ENCODE measurements at regions not wholly inside any gene's neighbourhood (a gene's known extent, or its start where the extent isn't known, plus 50 kb on each side); places are given as distances from the start of the nearest gene placed in this dataset.

- in situ Hi-C loops (cut with HindIII; ENCODE audit: low pct_unique_long_range_greater_than_20kb, low sequenced_read_pairs), result no loop called here
- no peak for DNase-seq (ENCODE audit: low read depth, low spot score)
These were observed 655.6 kb upstream of the GALNTL6 start for GRCh38 chr4:171157462-171158082.

- DNase-seq (ENCODE audit: low read depth, low spot score), result no peak
- in situ Hi-C loops (cut with HindIII; ENCODE audit: low pct_unique_long_range_greater_than_20kb, low sequenced_read_pairs), result no loop called here
These were observed 670.6 kb upstream of the GALNTL6 start for GRCh38 chr4:171142639-171143038.

- in situ Hi-C loops (cut with HindIII; ENCODE audit: low pct_unique_long_range_greater_than_20kb, low sequenced_read_pairs), result no loop called here
- no peak for DNase-seq (ENCODE audit: low read depth, low spot score)
These were observed 671.2 kb upstream of the GALNTL6 start for GRCh38 chr4:171142045-171142444.

- peak; percentile 13 for DNase-seq (ENCODE audit: low read depth, low spot score)
- in situ Hi-C loops (cut with HindIII; ENCODE audit: low pct_unique_long_range_greater_than_20kb, low sequenced_read_pairs), result no loop called here
These were observed 682.9 kb upstream of the GALNTL6 start for GRCh38 chr4:171130256-171130801.

GRCh38 chr4:171118091-171118490 lies 695.1 kb upstream of the GALNTL6 start:
- in situ Hi-C loops (cut with HindIII; ENCODE audit: low pct_unique_long_range_greater_than_20kb, low sequenced_read_pairs), result no loop called here
- DNase-seq (ENCODE audit: low read depth, low spot score), result no peak

GRCh38 chr4:171117457-171117856 lies 695.7 kb upstream of the GALNTL6 start:
- no peak for DNase-seq (ENCODE audit: low read depth, low spot score)
- in situ Hi-C loops (cut with HindIII; ENCODE audit: low pct_unique_long_range_greater_than_20kb, low sequenced_read_pairs), result no loop called here

- in situ Hi-C loops (cut with HindIII; ENCODE audit: low pct_unique_long_range_greater_than_20kb, low sequenced_read_pairs), result no loop called here
These were observed 711.4 kb upstream of the GALNTL6 start for GRCh38 chr4:171101845-171102244.

GRCh38 chr4:171087089-171087488 lies 726.1 kb upstream of the GALNTL6 start:
- in situ Hi-C loops (cut with HindIII; ENCODE audit: low pct_unique_long_range_greater_than_20kb, low sequenced_read_pairs), result no loop called here
- DNase-seq (ENCODE audit: low read depth, low spot score), result no peak

More at GRCh38 chr4:171101845-171102244, 711.4 kb upstream of the GALNTL6 start:
- no peak for DNase-seq (ENCODE audit: low read depth, low spot score)

GRCh38 chr4:171067422-171067821 lies 745.8 kb upstream of the GALNTL6 start:
- in situ Hi-C loops (cut with HindIII; ENCODE audit: low pct_unique_long_range_greater_than_20kb, low sequenced_read_pairs), result no loop called here
- DNase-seq (ENCODE audit: low read depth, low spot score), result peak; percentile 11

GRCh38 chr4:171049380-171049779 lies 763.8 kb upstream of the GALNTL6 start:
- in situ Hi-C loops (cut with HindIII; ENCODE audit: low pct_unique_long_range_greater_than_20kb, low sequenced_read_pairs), result no loop called here
- no peak for DNase-seq (ENCODE audit: low read depth, low spot score)

GRCh38 chr4:171042989-171043524 lies 770.1 kb upstream of the GALNTL6 start:
- in situ Hi-C loops (cut with HindIII; ENCODE audit: low pct_unique_long_range_greater_than_20kb, low sequenced_read_pairs), result no loop called here
- no peak for DNase-seq (ENCODE audit: low read depth, low spot score)

- DNase-seq (ENCODE audit: low read depth, low spot score), result no peak
- in situ Hi-C loops (cut with HindIII; ENCODE audit: low pct_unique_long_range_greater_than_20kb, low sequenced_read_pairs), result no loop called here
These were observed 777.3 kb upstream of the GALNTL6 start for GRCh38 chr4:171035909-171036308.

GRCh38 chr4:171031338-171031737 lies 781.9 kb upstream of the GALNTL6 start:
- in situ Hi-C loops (cut with HindIII; ENCODE audit: low pct_unique_long_range_greater_than_20kb, low sequenced_read_pairs), result no loop called here
- DNase-seq (ENCODE audit: low read depth, low spot score), result no peak

GRCh38 chr4:171025776-171026175 lies 787.4 kb upstream of the GALNTL6 start:
- in situ Hi-C loops (cut with HindIII; ENCODE audit: low pct_unique_long_range_greater_than_20kb, low sequenced_read_pairs), result no loop called here
- peak; percentile 86 for DNase-seq (ENCODE audit: low read depth, low spot score)

- DNase-seq (ENCODE audit: low read depth, low spot score), result peak; percentile 74
These were observed 787.9 kb upstream of the GALNTL6 start for GRCh38 chr4:171025343-171025742.

GRCh38 chr4:171024720-171025303 lies 788.4 kb upstream of the GALNTL6 start:
- DNase-seq (ENCODE audit: low read depth, low spot score), result peak; percentile 27
- in situ Hi-C loops (cut with HindIII; ENCODE audit: low pct_unique_long_range_greater_than_20kb, low sequenced_read_pairs), result no loop called here

More at GRCh38 chr4:171025343-171025742, 787.9 kb upstream of the GALNTL6 start:
- in situ Hi-C loops (cut with HindIII; ENCODE audit: low pct_unique_long_range_greater_than_20kb, low sequenced_read_pairs), result no loop called here

GRCh38 chr4:171022824-171023230 lies 790.4 kb upstream of the GALNTL6 start:
- no peak for DNase-seq (ENCODE audit: low read depth, low spot score)
- in situ Hi-C loops (cut with HindIII; ENCODE audit: low pct_unique_long_range_greater_than_20kb, low sequenced_read_pairs), result no loop called here

GRCh38 chr4:171017593-171017992 lies 795.6 kb upstream of the GALNTL6 start:
- DNase-seq (ENCODE audit: low read depth, low spot score), result peak; percentile 16

GRCh38 chr4:171016145-171016544 lies 797.1 kb upstream of the GALNTL6 start:
- in situ Hi-C loops (cut with HindIII; ENCODE audit: low pct_unique_long_range_greater_than_20kb, low sequenced_read_pairs), result no loop called here
- no peak for DNase-seq (ENCODE audit: low read depth, low spot score)

More at GRCh38 chr4:171017593-171017992, 795.6 kb upstream of the GALNTL6 start:
- in situ Hi-C loops (cut with HindIII; ENCODE audit: low pct_unique_long_range_greater_than_20kb, low sequenced_read_pairs), result no loop called here

All from SK-MEL-5 (cell line).